CD4-positive, CD25-positive, alpha-beta regulatory T cell (primary cell): ENCODE measurements at regions not wholly inside any gene's neighbourhood (a gene's known extent, or its start where the extent isn't known, plus 50 kb on each side); places are given as distances from the start of the nearest gene placed in this dataset.

Experiments used
- ATAC-seq, 2 donors: fragments of 150-1000 bp; cut with Tn5 transposase; one replicate each; pipeline ENCODE4 v1.10.0; 2021; ENCODE audit warnings: low read depth in 2 of 2, moderate number of reproducible peaks in 2 of 2, moderate library complexity in 1 of 2
- DNase-seq, 3 donors: peaks; one replicate each; pipeline versions ENCODE4 v3.0.0 to v3.0.0-alpha.2; 2012 to 2022; ENCODE audit warnings: mixed read lengths in 1 of 3
- H3K27ac ChIP-seq: one replicate; pipeline ENCODE4 v1.7.0; 2013; ENCODE audit warnings: mild to moderate bottlenecking, low read length; ENCODE audit not compliant: insufficient read depth, poor library complexity, severe bottlenecking
- H3K27me3 ChIP-seq: one replicate; pipeline ENCODE4 v1.7.0; 2013; ENCODE audit warnings: low read length; ENCODE audit not compliant: control insufficient read depth, insufficient read depth
- H3K36me3 ChIP-seq: one replicate; pipeline ENCODE4 v1.7.0; 2013; ENCODE audit warnings: mild to moderate bottlenecking, low read length, moderate library complexity; ENCODE audit not compliant: control insufficient read depth, insufficient read depth
- H3K4me1 ChIP-seq: 2 replicates; pipeline ENCODE4 v1.7.0; 2013; ENCODE audit warnings: mild to moderate bottlenecking, low read length; ENCODE audit not compliant: insufficient read depth, control insufficient read depth, poor library complexity, severe bottlenecking
- H3K4me3 ChIP-seq: one replicate; pipeline ENCODE4 v1.7.0; 2013; ENCODE audit warnings: low read depth, mild to moderate bottlenecking, low read length, moderate library complexity
- H3K9me3 ChIP-seq, 2 experiments: 1 replicate in 1 of 2; 2 replicates in 1 of 2; pipeline ENCODE4 v1.7.0; 2013; ENCODE audit warnings: low read length in 2 of 2, mild to moderate bottlenecking in 1 of 2, moderate library complexity in 1 of 2; ENCODE audit not compliant: control insufficient read depth in 2 of 2
- H3K27ac Mint-ChIP-seq, 3 donors: one replicate each; pipeline ENCODE4 v1.8.0; 2020 to 2022; ENCODE audit warnings: mild to moderate bottlenecking in 3 of 3, mixed read lengths in 3 of 3, moderate library complexity in 2 of 3
- H3K27me3 Mint-ChIP-seq: one replicate; pipeline ENCODE4 v1.8.0; 2022; ENCODE audit warnings: mild to moderate bottlenecking, mixed read lengths
- H3K36me3 Mint-ChIP-seq: one replicate; pipeline ENCODE4 v1.8.0; 2020; ENCODE audit warnings: mixed read lengths
- H3K4me1 Mint-ChIP-seq, 4 donors: one replicate each; pipeline ENCODE4 v1.8.0; 2020 to 2022; ENCODE audit warnings: mixed read lengths in 4 of 4, mild to moderate bottlenecking in 1 of 4
- H3K4me3 Mint-ChIP-seq, 4 donors: one replicate each; pipeline ENCODE4 v1.8.0; 2020 to 2022; ENCODE audit warnings: mild to moderate bottlenecking in 4 of 4, mixed read lengths in 4 of 4, moderate library complexity in 3 of 4
- H3K9me3 Mint-ChIP-seq, 7 donors: one replicate each; pipeline ENCODE4 v1.8.0; 2020 to 2022; ENCODE audit warnings: mixed read lengths in 7 of 7, mild to moderate bottlenecking in 3 of 7, moderate library complexity in 2 of 7

DNA sequence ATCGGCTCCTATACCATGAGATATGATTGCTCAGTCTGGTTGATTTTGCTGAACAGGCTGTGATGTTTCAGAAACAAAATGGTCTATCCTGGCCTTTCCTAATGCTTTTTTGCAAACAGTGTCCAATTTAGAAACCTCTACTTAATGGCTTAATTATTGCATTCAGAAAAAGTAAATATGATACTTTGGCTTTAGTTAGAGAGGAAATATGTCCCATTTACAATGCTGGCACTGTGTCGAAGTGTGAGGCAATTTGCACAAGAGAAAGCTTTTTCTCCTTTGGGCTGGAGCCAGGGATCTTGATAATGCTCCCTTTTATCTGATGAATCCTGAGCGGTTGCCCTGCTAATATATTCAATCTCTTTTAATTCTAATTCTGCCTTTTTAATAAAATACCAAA is 418.9 kb downstream of the EPHA4 start:
- DNase-seq (no peak), ATAC-seq (no peak)
- Mint-ChIP-seq H3K9me3 (peaks cover 0 to 3% (median 0%) of the 10 kb centered on the region in 7 donors), H3K36me3 (no peaks in the 10 kb centered on the region), H3K27me3 (no peaks in the 10 kb centered on the region), H3K4me1 (no peaks in the 10 kb centered on the region), H3K4me3 (no peak overlapping the region), H3K27ac (no peak overlapping the region)
- no peak overlapping the region for H3K27ac ChIP-seq
- no peak overlapping the region for H3K4me3 ChIP-seq
- no peaks in the 10 kb centered on the region for H3K4me1 ChIP-seq
- no peaks in the 10 kb centered on the region for H3K9me3 ChIP-seq
- H3K36me3 ChIP-seq, result no peaks in the 10 kb centered on the region
- no peaks in the 10 kb centered on the region for H3K27me3 ChIP-seq

DNA sequence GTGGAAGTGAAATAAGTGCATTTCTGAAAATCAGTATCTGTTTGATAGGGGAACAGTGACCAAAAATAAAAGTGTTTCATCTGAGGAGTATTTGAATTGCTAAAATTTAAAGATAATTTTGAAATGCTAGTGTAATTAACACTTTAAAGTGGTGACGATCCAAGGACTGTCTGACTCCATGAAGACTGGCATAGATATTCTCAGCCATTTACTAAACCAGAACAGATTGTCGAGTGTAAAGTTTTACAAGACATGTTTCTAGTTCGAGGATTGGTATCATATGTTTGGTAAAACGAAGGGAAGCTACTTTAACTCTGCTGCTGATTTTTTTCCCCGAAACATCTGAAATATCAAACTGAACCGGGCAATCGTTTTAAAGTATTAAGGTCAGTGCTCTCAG is 417.9 kb downstream of the EPHA4 start:
- no peaks in the 10 kb centered on the region for H3K9me3 ChIP-seq
- no peak overlapping the region for H3K4me3 Mint-ChIP-seq
- no peak overlapping the region for H3K27ac ChIP-seq
- H3K36me3 Mint-ChIP-seq, result no peaks in the 10 kb centered on the region
- H3K27me3 Mint-ChIP-seq, result no peaks in the 10 kb centered on the region
- H3K4me1 Mint-ChIP-seq, result no peaks in the 10 kb centered on the region
- H3K9me3 Mint-ChIP-seq, result peaks cover 0 to 3% (median 0%) of the 10 kb centered on the region in 7 donors
- no peak overlapping the region for H3K4me3 ChIP-seq
- H3K27me3 ChIP-seq, result no peaks in the 10 kb centered on the region
- no peak overlapping the region for H3K27ac Mint-ChIP-seq
- H3K36me3 ChIP-seq, result no peaks in the 10 kb centered on the region
- no peaks in the 10 kb centered on the region for H3K4me1 ChIP-seq
- no peak for ATAC-seq
- no peak for DNase-seq

- H3K4me1 ChIP-seq, result no peaks in the 10 kb centered on the region
- Mint-ChIP-seq H3K27ac (no peak overlapping the region), H3K9me3 (peaks cover 0 to 3% (median 0%) of the 10 kb centered on the region in 7 donors), H3K4me1 (no peaks in the 10 kb centered on the region), H3K36me3 (no peaks in the 10 kb centered on the region), H3K4me3 (no peak overlapping the region), H3K27me3 (no peaks in the 10 kb centered on the region)
- no peak for DNase-seq
- H3K36me3 ChIP-seq, result no peaks in the 10 kb centered on the region
- no peaks in the 10 kb centered on the region for H3K27me3 ChIP-seq
- H3K27ac ChIP-seq, result no peak overlapping the region
- no peaks in the 10 kb centered on the region for H3K9me3 ChIP-seq
- H3K4me3 ChIP-seq, result no peak overlapping the region
- ATAC-seq, result no peak
Observed at GRCh38 chr2:221156062-221156734, 415.9 kb downstream of the EPHA4 start.

DNA sequence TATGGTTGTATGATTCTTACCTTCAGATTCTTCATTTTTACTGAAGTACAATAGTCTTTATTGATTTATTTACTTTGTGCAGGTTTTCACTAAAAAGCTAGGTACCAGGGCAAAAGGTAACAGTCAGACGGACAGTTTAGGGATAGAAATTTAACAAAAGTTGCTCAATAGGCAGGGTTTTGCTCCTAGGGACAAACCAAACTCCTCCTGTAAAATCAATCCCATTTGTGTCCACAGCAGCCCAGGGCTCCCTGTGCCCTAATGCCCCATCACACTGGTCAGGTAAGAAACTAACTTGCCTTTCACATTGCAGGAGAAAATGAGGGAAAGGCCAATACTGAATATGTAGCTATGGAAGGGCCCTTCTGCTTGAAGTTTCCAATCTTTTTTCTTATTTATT is 410.9 kb downstream of the EPHA4 start:
- no peak overlapping the region for H3K27ac Mint-ChIP-seq
- H3K4me1 Mint-ChIP-seq, result no peaks in the 10 kb centered on the region
- ATAC-seq (no peak), DNase-seq (no peak)
- Histone ChIP-seq H3K36me3 (no peaks in the 10 kb centered on the region), H3K27ac (no peak overlapping the region), H3K9me3 (no peaks in the 10 kb centered on the region), H3K4me3 (no peak overlapping the region), H3K27me3 (no peaks in the 10 kb centered on the region), H3K4me1 (no peaks in the 10 kb centered on the region)
- peaks cover 0 to 1% (median 0%) of the 10 kb centered on the region in 7 donors for H3K9me3 Mint-ChIP-seq
- H3K4me3 Mint-ChIP-seq, result no peak overlapping the region
- no peaks in the 10 kb centered on the region for H3K27me3 Mint-ChIP-seq
- no peaks in the 10 kb centered on the region for H3K36me3 Mint-ChIP-seq

DNA sequence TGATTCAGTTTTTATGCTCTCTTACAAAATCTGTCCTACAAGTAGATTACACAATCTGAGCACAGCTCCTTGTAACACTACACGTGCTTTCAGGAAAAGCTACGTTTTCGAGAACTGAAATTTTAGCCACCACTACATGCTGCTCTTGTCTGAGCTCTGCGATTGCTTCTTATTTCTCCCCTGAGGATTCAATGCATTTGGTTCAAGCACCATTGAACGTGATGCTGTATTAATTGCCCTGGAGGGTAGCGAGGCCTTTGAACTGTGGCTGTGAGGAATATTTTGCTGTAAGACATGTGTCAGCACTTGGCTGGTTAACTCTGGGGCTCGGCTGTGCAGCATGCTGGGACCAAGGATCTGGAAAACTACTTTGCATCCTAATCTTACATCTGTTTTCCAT is 405.8 kb downstream of the EPHA4 start:
- Histone ChIP-seq H3K4me3 (no peak overlapping the region), H3K36me3 (no peaks in the 10 kb centered on the region), H3K4me1 (no peaks in the 10 kb centered on the region), H3K27ac (no peak overlapping the region), H3K9me3 (no peaks in the 10 kb centered on the region), H3K27me3 (no peaks in the 10 kb centered on the region)
- peaks cover 0 to 1% (median 0%) of the 10 kb centered on the region in 7 donors for H3K9me3 Mint-ChIP-seq
- H3K4me1 Mint-ChIP-seq, result no peaks in the 10 kb centered on the region
- no peaks in the 10 kb centered on the region for H3K27me3 Mint-ChIP-seq
- no peak overlapping the region for H3K27ac Mint-ChIP-seq
- H3K36me3 Mint-ChIP-seq, result no peaks in the 10 kb centered on the region
- DNase-seq, result no peak
- ATAC-seq, result no peak
- H3K4me3 Mint-ChIP-seq, result no peak overlapping the region

GRCh38 chr2:221167561-221167960 is 404.5 kb downstream of the EPHA4 start:
- no peaks in the 10 kb centered on the region for H3K9me3 ChIP-seq
- Mint-ChIP-seq H3K27ac (no peak overlapping the region), H3K4me1 (no peaks in the 10 kb centered on the region), H3K36me3 (no peaks in the 10 kb centered on the region), H3K9me3 (peaks cover 0 to 1% (median 0%) of the 10 kb centered on the region in 7 donors), H3K4me3 (no peak overlapping the region), H3K27me3 (no peaks in the 10 kb centered on the region)
- H3K36me3 ChIP-seq, result no peaks in the 10 kb centered on the region
- no peak overlapping the region for H3K4me3 ChIP-seq
- no peaks in the 10 kb centered on the region for H3K27me3 ChIP-seq
- H3K27ac ChIP-seq, result no peak overlapping the region
- ATAC-seq (no peak), DNase-seq (no peak)
- no peaks in the 10 kb centered on the region for H3K4me1 ChIP-seq

- Histone ChIP-seq H3K9me3 (no peaks in the 10 kb centered on the region), H3K36me3 (no peaks in the 10 kb centered on the region), H3K4me1 (no peaks in the 10 kb centered on the region), H3K4me3 (no peak overlapping the region), H3K27ac (no peak overlapping the region), H3K27me3 (no peaks in the 10 kb centered on the region)
- ATAC-seq, result no peak
- H3K4me1 Mint-ChIP-seq, result no peaks in the 10 kb centered on the region
- H3K27ac Mint-ChIP-seq, result no peak overlapping the region
- DNase-seq, result no peak
- H3K27me3 Mint-ChIP-seq, result no peaks in the 10 kb centered on the region
- H3K9me3 Mint-ChIP-seq, result peaks cover 0 to 1% (median 0%) of the 10 kb centered on the region in 7 donors
- no peak overlapping the region for H3K4me3 Mint-ChIP-seq
- no peaks in the 10 kb centered on the region for H3K36me3 Mint-ChIP-seq
Observed at GRCh38 chr2:221169724-221170123, 402.4 kb downstream of the EPHA4 start.

- Histone ChIP-seq H3K4me1 (no peaks in the 10 kb centered on the region), H3K27ac (no peak overlapping the region), H3K4me3 (no peak overlapping the region), H3K9me3 (no peaks in the 10 kb centered on the region), H3K36me3 (no peaks in the 10 kb centered on the region), H3K27me3 (no peaks in the 10 kb centered on the region)
- no peaks in the 10 kb centered on the region for H3K9me3 Mint-ChIP-seq
- no peak overlapping the region for H3K4me3 Mint-ChIP-seq
- ATAC-seq (no peak), DNase-seq (no peak)
- H3K4me1 Mint-ChIP-seq, result no peaks in the 10 kb centered on the region
- H3K27me3 Mint-ChIP-seq, result no peaks in the 10 kb centered on the region
- H3K36me3 Mint-ChIP-seq, result no peaks in the 10 kb centered on the region
- no peak overlapping the region for H3K27ac Mint-ChIP-seq
Observed at GRCh38 chr2:221170548-221170947, 401.6 kb downstream of the EPHA4 start.
